Stomach (tissue), 8 donors: ENCODE measurements at regions not wholly inside any gene's neighbourhood (a gene's known extent, or its start where the extent isn't known, plus 50 kb on each side); places are given as distances from the start of the nearest gene placed in this dataset.
"Not testable (repeated sequence)": the region's sequence is repeated elsewhere in the genome, so short reads cannot be mapped to it uniquely, and the experiment has no call there.

Source experiments
- DNase-seq, 2 donors: peaks; one replicate each; pipeline versions ENCODE4 v3.0.0 to v3.0.0-alpha.2; 2013 to 2019
- H3K27ac ChIP-seq, 5 donors: fragments of 200-600 bp in 4 of 5; sonication (generic) in 4 of 5; one replicate each; pipeline ENCODE4 v1.5.1; 2013 to 2019; ENCODE audit warnings: mild to moderate bottlenecking in 1 of 5, moderate library complexity in 1 of 5
- H3K27me3 ChIP-seq, 3 donors: fragments of 200-600 bp; sonication (generic); one replicate each; pipeline ENCODE4 v1.5.1; 2017 to 2019; ENCODE audit warnings: mixed run types in 1 of 3
- H3K36me3 ChIP-seq, 4 donors: fragments of 200-600 bp; sonication (generic); 1 replicate in 3 of 4; 2 replicates in 1 of 4; pipeline ENCODE4 v1.5.1; 2016 to 2019
- H3K4me1 ChIP-seq, 4 donors: fragments of 200-600 bp; sonication (generic); one replicate each; pipeline ENCODE4 v1.5.1; 2016 to 2019
- H3K4me3 ChIP-seq, 4 donors: fragments of 200-600 bp; sonication (generic) in 3 of 4; one replicate each; pipeline ENCODE4 v1.5.1; 2016 to 2019; ENCODE audit warnings: mild to moderate bottlenecking in 1 of 4
- H3K9me3 ChIP-seq, 4 donors: fragments of 200-600 bp; sonication (generic); one replicate each; pipeline ENCODE4 v1.5.1; 2016 to 2019
- CTCF ChIP-seq, 7 experiments: fragments of 450-650 bp in 4 of 7; fragments of 200-600 bp in 3 of 7; sonication (generic) in 3 of 7; IDR thresholded peaks; one replicate each; pipeline ENCODE4 v1.5.1; 2016 to 2019; ENCODE audit warnings: antibody characterized with exemption in 7 of 7, control low read depth in 2 of 7, mild to moderate bottlenecking in 1 of 7
- EP300 ChIP-seq: sonication (generic); formaldehyde crosslinking; IDR thresholded peaks from one replicate; pipeline ENCODE4 v1.6.1; 2017; ENCODE audit warnings: antibody characterized with exemption
- POLR2A ChIP-seq, 4 donors: fragments of 450-650 bp; IDR thresholded peaks; one replicate each; pipeline ENCODE4 v1.6.1; 2016; ENCODE audit warnings: antibody characterized with exemption in 4 of 4, control low read depth in 2 of 4, mild to moderate bottlenecking in 1 of 4, moderate library complexity in 1 of 4
- POLR2AphosphoS5 ChIP-seq, 3 donors: sonication (generic); formaldehyde crosslinking; IDR thresholded peaks; one replicate each; pipeline ENCODE4 v1.6.1; 2016; ENCODE audit warnings: antibody characterized with exemption in 3 of 3
- WGBS, 5 donors: extraction: QIAGEN DNeasy Blood & Tissue Kit in 3 of 5; methylation state at CpG; one replicate each; pipeline versions ENCODE4 v1.1.5 to v1.1.7; 2013 to 2018; 5-methylcytosine and 5-hydroxymethylcytosine counted together
- intact Hi-C: fragments of 100-400 bp; cut with DNase I; formaldehyde crosslinking; loops from one replicate; pipeline ENCODE4 v1.15.1; 2023; ENCODE audit warnings: low total_unique reads
- donor health status: healthy with polysubstance abuse.
- donor health status: Bipolar disorder and iron deficiency.
- donor health status: healthy.

GRCh38 chr4:162494935-162495334 is 331.1 kb upstream of the FSTL5 start:
- 51 to 65% (median 62%) methylated on average over 2 of the region's 2 CpGs for WGBS, 5 donors
- no peak overlapping the region for H3K4me3 ChIP-seq

GRCh38 chr4:162485486-162485885 is 321.7 kb upstream of the FSTL5 start:
- H3K27me3 ChIP-seq: no peaks in the 10 kb centered on the region
- intact Hi-C loops: no loop called here
- TF ChIP-seq CTCF (IDR thresholded peaks at IDR 0.05) (no peak), POLR2A (IDR thresholded peaks at IDR 0.05) (no peak), POLR2AphosphoS5 (IDR thresholded peaks at IDR 0.05) (no peak), EP300 (no peak)
- no peaks in the 10 kb centered on the region for H3K36me3 ChIP-seq
- no peak for DNase-seq
- no peak overlapping the region for H3K4me3 ChIP-seq
- no peaks in the 10 kb centered on the region for H3K4me1 ChIP-seq
- H3K9me3 ChIP-seq: peaks cover 0 to 8% (median 0%) of the 10 kb centered on the region in 4 donors
- 69 to 82% (median 74%) methylated on average over 6 of the region's 6 CpGs for WGBS, 5 donors
- no peak overlapping the region for H3K27ac ChIP-seq

More at GRCh38 chr4:162494935-162495334, 331.1 kb upstream of the FSTL5 start:
- Histone ChIP-seq H3K4me1 (peaks cover 0 to 6% (median 0%) of the 10 kb centered on the region in 4 donors), H3K27me3 (no peaks in the 10 kb centered on the region), H3K27ac (no peak overlapping the region), H3K9me3 (peaks cover 0 to 6% (median 0%) of the 10 kb centered on the region in 4 donors), H3K36me3 (no peaks in the 10 kb centered on the region)
- DNase-seq: no peak
- intact Hi-C loops: no loop called here
- TF ChIP-seq POLR2AphosphoS5 (IDR thresholded peaks at IDR 0.05): no peak
- TF ChIP-seq POLR2A (IDR thresholded peaks at IDR 0.05): no peak
- TF ChIP-seq CTCF (IDR thresholded peaks at IDR 0.05): no peak
- TF ChIP-seq EP300: no peak

GRCh38 chr4:162475246-162475645 is 311.4 kb upstream of the FSTL5 start:
- intact Hi-C loops: no loop called here
- H3K4me3 ChIP-seq: no peak overlapping the region
- 52 to 72% (median 67%) methylated on average over 2 to 4 of the region's 4 CpGs for WGBS, 5 donors
- DNase-seq: peak in 1 of 2 donors; percentile 35
- no peak overlapping the region for H3K27ac ChIP-seq
- H3K27me3 ChIP-seq: no peaks in the 10 kb centered on the region
- H3K36me3 ChIP-seq: no peaks in the 10 kb centered on the region
- no peak for TF ChIP-seq EP300
- no peak for TF ChIP-seq POLR2A (IDR thresholded peaks at IDR 0.05)
- TF ChIP-seq POLR2AphosphoS5 (IDR thresholded peaks at IDR 0.05): no peak
- no peak for TF ChIP-seq CTCF (IDR thresholded peaks at IDR 0.05)
- no peaks in the 10 kb centered on the region for H3K4me1 ChIP-seq
- H3K9me3 ChIP-seq: peaks cover 0 to 5% (median 0%) of the 10 kb centered on the region in 4 donors

GRCh38 chr4:162469977-162470376 is 306.2 kb upstream of the FSTL5 start:
- Histone ChIP-seq H3K36me3 (no peaks in the 10 kb centered on the region), H3K9me3 (no peaks in the 10 kb centered on the region), H3K27me3 (no peaks in the 10 kb centered on the region), H3K27ac (no peak overlapping the region), H3K4me3 (no peak overlapping the region), H3K4me1 (no peaks in the 10 kb centered on the region)
- TF ChIP-seq CTCF (IDR thresholded peaks at IDR 0.05) (no peak), POLR2A (IDR thresholded peaks at IDR 0.05) (no peak), POLR2AphosphoS5 (IDR thresholded peaks at IDR 0.05) (no peak), EP300 (no peak)
- no peak for DNase-seq
- intact Hi-C loops: no loop called here

- H3K9me3 ChIP-seq, DNase-seq, intact Hi-C loops, H3K4me1 ChIP-seq, H3K27me3 ChIP-seq, H3K4me3 ChIP-seq, H3K36me3 ChIP-seq, H3K27ac ChIP-seq: not testable (repeated sequence)
- WGBS, 5 donors: 84 to 97% (median 92%) methylated on average over 1 of the region's 1 CpG
Measured at GRCh38 chr4:162465356-162465755, 301.6 kb upstream of the FSTL5 start.
